SU-DHL-6 (cell line): ENCODE measurements at regions not wholly inside any gene's neighbourhood (a gene's known extent, or its start where the extent isn't known, plus 50 kb on each side); places are given as distances from the start of the nearest gene placed in this dataset.

Source experiments
- H2AFZ ChIP-seq: fragments of 200-600 bp; sonication (generic); 2 replicates; pipeline ENCODE4 v1.6.1; 2014; ENCODE audit warnings: low read depth, mild to moderate bottlenecking, moderate library complexity, mixed read lengths, antibody characterized with exemption, low read length; ENCODE audit not compliant: severe bottlenecking
- H3F3A ChIP-seq: fragments of 200-600 bp; shearing (Covaris generic); 2 replicates; pipeline ENCODE4 v1.6.0; 2016; ENCODE audit warnings: antibody characterized with exemption, mild to moderate bottlenecking; ENCODE audit not compliant: insufficient read depth
- H3K27ac ChIP-seq: fragments of 200-600 bp; sonication (generic); 2 replicates; pipeline ENCODE4 v1.5.1; 2016; ENCODE audit warnings: low read depth, mild to moderate bottlenecking, low read length, moderate library complexity, mixed read lengths
- H3K27me3 ChIP-seq: fragments of 200-600 bp; sonication (generic), shearing (Covaris generic); 2 replicates; pipeline ENCODE4 v1.6.0; 2014; ENCODE audit warnings: mild to moderate bottlenecking, low read length
- H3K36me3 ChIP-seq: fragments of 200-600 bp; sonication (generic); 2 replicates; pipeline ENCODE4 v1.6.1; 2014; ENCODE audit warnings: mild to moderate bottlenecking, low read length, mixed read lengths
- H3K4me2 ChIP-seq: fragments of 300-600, 200-600 bp; shearing (Covaris generic), sonication (generic); 2 replicates; pipeline ENCODE4 v1.6.0; 2014; ENCODE audit warnings: low read length, low read depth, mild to moderate bottlenecking; ENCODE audit not compliant: poor library complexity, severe bottlenecking
- H3K4me3 ChIP-seq: fragments of 200-600 bp; sonication (generic); 2 replicates; pipeline ENCODE4 v1.5.1; 2014; ENCODE audit warnings: antibody characterized with exemption, low read length, mild to moderate bottlenecking, mixed read lengths; ENCODE audit not compliant: insufficient read depth, poor library complexity, severe bottlenecking
- H3K79me2 ChIP-seq: fragments of 200-600 bp; sonication (generic); 2 replicates; pipeline ENCODE4 v1.6.1; 2014; ENCODE audit warnings: mild to moderate bottlenecking, low read length, moderate library complexity; ENCODE audit not compliant: insufficient read depth
- H3K9ac ChIP-seq: fragments of 200-600 bp; sonication (generic); 2 replicates; pipeline ENCODE4 v1.7.0; 2014; ENCODE audit warnings: mild to moderate bottlenecking, low read length
- H3K9me2 ChIP-seq: fragments of 200-600 bp; sonication (generic); replicated peaks from 2 replicates; pipeline ENCODE4 v1.6.1; 2014; ENCODE audit warnings: low read length; ENCODE audit not compliant: insufficient read depth
- H3K9me3 ChIP-seq: fragments of 200-600 bp; sonication (generic); 2 replicates; pipeline ENCODE4 v1.6.1; 2014; ENCODE audit warnings: low read length, mixed read lengths; ENCODE audit not compliant: insufficient read depth
- H4K20me1 ChIP-seq: fragments of 200-600 bp; sonication (generic); 2 replicates; pipeline ENCODE4 v1.6.1; 2014; ENCODE audit warnings: low read depth, mild to moderate bottlenecking, antibody characterized with exemption, low read length, moderate library complexity, mixed read lengths
- CTCF ChIP-seq: fragments of 200-600 bp; sonication (generic); IDR thresholded peaks from one replicate; pipeline ENCODE4 v1.5.1; 2017; ENCODE audit warnings: antibody characterized with exemption, mild to moderate bottlenecking, low read length, moderate library complexity; ENCODE audit not compliant: insufficient read depth, poor library complexity, severe bottlenecking
- EZH2phosphoT487 ChIP-seq: fragments of 200-600 bp; sonication (generic), shearing (Covaris generic); conservative IDR thresholded peaks from 2 replicates; pipeline ENCODE4 v1.6.1; 2018; ENCODE audit warnings: mild to moderate bottlenecking, antibody characterized with exemption, low read length, moderate library complexity, mixed read lengths

- Histone ChIP-seq H3K27me3 (no peaks in the 10 kb centered on the region), H3K27ac (no peak overlapping the region), H3K4me2 (no peak overlapping the region), H3K36me3 (no peaks in the 10 kb centered on the region), H3K9ac (no peak overlapping the region), H4K20me1 (no peaks in the 10 kb centered on the region), H3K4me3 (no peak overlapping the region), H3K9me3 (no peaks in the 10 kb centered on the region), H3F3A (no peaks in the 10 kb centered on the region), H3K9me2 (no peaks in the 10 kb centered on the region), H2AFZ (no peak overlapping the region), H3K79me2 (no peaks in the 10 kb centered on the region)
- no peak for TF ChIP-seq CTCF
- no peak for TF ChIP-seq EZH2phosphoT487
Measured at GRCh38 chr13:106129273-106129672, 406.2 kb downstream of the EFNB2 start.

GRCh38 chr13:106122234-106122633 lies 413.2 kb downstream of the EFNB2 start:
- no peaks in the 10 kb centered on the region for H3K27me3 ChIP-seq
- no peak overlapping the region for H3K27ac ChIP-seq
- H3K9me3 ChIP-seq, result no peaks in the 10 kb centered on the region
- no peak overlapping the region for H3K4me3 ChIP-seq
- H3K9ac ChIP-seq, result no peak overlapping the region
- no peaks in the 10 kb centered on the region for H3K79me2 ChIP-seq
- no peaks in the 10 kb centered on the region for H4K20me1 ChIP-seq
- TF ChIP-seq EZH2phosphoT487 (no peak), CTCF (no peak)
- no peak overlapping the region for H2AFZ ChIP-seq
- H3K9me2 ChIP-seq, result no peaks in the 10 kb centered on the region
- H3K4me2 ChIP-seq, result no peak overlapping the region
- H3K36me3 ChIP-seq, result no peaks in the 10 kb centered on the region
- H3F3A ChIP-seq, result no peaks in the 10 kb centered on the region

GRCh38 chr13:106121173-106121754 lies 414.2 kb downstream of the EFNB2 start:
- no peaks in the 10 kb centered on the region for H3K36me3 ChIP-seq
- no peak overlapping the region for H3K27ac ChIP-seq
- H3K9me2 ChIP-seq, result no peaks in the 10 kb centered on the region
- H3K4me2 ChIP-seq, result no peak overlapping the region
- no peak overlapping the region for H3K4me3 ChIP-seq
- no peaks in the 10 kb centered on the region for H3K79me2 ChIP-seq
- H3K9me3 ChIP-seq, result no peaks in the 10 kb centered on the region
- H2AFZ ChIP-seq, result no peak overlapping the region
- TF ChIP-seq EZH2phosphoT487 (no peak), CTCF (no peak)
- no peaks in the 10 kb centered on the region for H3F3A ChIP-seq
- H4K20me1 ChIP-seq, result no peaks in the 10 kb centered on the region
- no peak overlapping the region for H3K9ac ChIP-seq
- no peaks in the 10 kb centered on the region for H3K27me3 ChIP-seq
